AG04449 (cell line): ENCODE measurements at regions not wholly inside any gene's neighbourhood (a gene's known extent, or its start where the extent isn't known, plus 50 kb on each side); places are given as distances from the start of the nearest gene placed in this dataset.

Experiments used
- CTCF ChIA-PET: fragments of 350-600 bp; formaldehyde crosslinking; extraction: SDS; loops from one replicate; lab custom pipeline; 2021; ENCODE audit warnings: antibody characterized with exemption; lab: Yijun Ruan, JAX
- POLR2A ChIA-PET: fragments of 400-600, 350-600 bp; formaldehyde crosslinking; extraction: SDS; loops from one replicate; lab custom pipeline; 2020; ENCODE audit warnings: antibody characterized with exemption, inconsistent platforms; lab: Yijun Ruan, JAX
- DNase-seq: peaks from one replicate; pipeline ENCODE4 v3.0.0-alpha.2; 2010; ENCODE audit warnings: low read depth, low spot score
- H3K4me3 ChIP-seq: 2 replicates; pipeline ENCODE4 v1.5.1; 2011; ENCODE audit warnings: low read depth, mild to moderate bottlenecking, control low read depth, low read length
- TF ChIP-seq, protein P1 (sequence below): IDR thresholded peaks from one replicate; pipeline ENCODE4 v1.5.1; 2011; ENCODE audit warnings: mild to moderate bottlenecking, moderate library complexity, low read length, control low read depth, inconsistent platforms; ENCODE audit not compliant: insufficient read depth; ENCODE audit errors: missing control alignments

DNA sequence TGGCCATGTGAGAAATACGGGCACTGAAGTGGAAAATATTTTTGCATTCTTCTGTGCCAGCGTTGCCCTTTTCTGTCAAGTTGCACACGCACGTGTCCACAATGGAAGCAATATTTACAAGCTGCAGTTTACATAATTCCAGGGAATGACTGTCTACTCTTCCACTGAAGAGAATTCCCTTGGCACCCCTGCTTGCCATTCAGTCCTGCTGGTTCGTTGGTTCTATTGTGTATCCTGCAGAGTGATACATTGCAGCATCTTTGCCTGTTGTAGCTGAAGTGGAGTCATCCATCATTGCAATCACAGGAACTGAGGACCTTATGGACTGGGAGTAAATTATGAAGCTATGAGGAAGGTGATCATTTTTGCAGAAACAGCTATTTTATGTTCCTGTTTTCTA lies 759.4 kb downstream of the ROBO2 start:
- no peak for DNase-seq
- ChIA-PET POLR2A (no interaction called here), CTCF (no interaction called here)
- TF ChIP-seq, protein P1, sequence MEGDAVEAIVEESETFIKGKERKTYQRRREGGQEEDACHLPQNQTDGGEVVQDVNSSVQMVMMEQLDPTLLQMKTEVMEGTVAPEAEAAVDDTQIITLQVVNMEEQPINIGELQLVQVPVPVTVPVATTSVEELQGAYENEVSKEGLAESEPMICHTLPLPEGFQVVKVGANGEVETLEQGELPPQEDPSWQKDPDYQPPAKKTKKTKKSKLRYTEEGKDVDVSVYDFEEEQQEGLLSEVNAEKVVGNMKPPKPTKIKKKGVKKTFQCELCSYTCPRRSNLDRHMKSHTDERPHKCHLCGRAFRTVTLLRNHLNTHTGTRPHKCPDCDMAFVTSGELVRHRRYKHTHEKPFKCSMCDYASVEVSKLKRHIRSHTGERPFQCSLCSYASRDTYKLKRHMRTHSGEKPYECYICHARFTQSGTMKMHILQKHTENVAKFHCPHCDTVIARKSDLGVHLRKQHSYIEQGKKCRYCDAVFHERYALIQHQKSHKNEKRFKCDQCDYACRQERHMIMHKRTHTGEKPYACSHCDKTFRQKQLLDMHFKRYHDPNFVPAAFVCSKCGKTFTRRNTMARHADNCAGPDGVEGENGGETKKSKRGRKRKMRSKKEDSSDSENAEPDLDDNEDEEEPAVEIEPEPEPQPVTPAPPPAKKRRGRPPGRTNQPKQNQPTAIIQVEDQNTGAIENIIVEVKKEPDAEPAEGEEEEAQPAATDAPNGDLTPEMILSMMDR: no peak
- no peak overlapping the region for H3K4me3 ChIP-seq

DNA sequence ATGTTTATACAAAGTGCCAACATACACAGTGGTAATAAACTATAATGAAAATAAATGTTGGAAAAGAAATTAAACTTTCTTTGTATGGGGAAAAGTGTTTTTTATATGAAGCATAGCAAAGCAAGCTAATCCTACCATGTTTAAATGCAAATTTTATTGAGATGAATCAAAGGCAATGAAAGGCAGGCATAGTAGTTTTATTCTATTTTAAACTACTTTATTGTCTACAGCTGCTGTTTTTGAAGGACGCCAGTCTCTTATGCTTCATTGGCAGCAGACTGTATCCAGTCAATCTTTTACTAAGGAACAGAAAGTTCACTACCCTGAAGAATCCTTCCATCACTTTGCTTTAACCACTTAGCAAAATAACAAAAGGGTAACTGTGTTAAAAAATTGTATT lies 761.0 kb downstream of the ROBO2 start:
- POLR2A ChIA-PET: no interaction called here
- CTCF ChIA-PET: no interaction called here
- TF ChIP-seq, protein P1: no peak
- DNase-seq: no peak
- H3K4me3 ChIP-seq: no peak overlapping the region

DNA sequence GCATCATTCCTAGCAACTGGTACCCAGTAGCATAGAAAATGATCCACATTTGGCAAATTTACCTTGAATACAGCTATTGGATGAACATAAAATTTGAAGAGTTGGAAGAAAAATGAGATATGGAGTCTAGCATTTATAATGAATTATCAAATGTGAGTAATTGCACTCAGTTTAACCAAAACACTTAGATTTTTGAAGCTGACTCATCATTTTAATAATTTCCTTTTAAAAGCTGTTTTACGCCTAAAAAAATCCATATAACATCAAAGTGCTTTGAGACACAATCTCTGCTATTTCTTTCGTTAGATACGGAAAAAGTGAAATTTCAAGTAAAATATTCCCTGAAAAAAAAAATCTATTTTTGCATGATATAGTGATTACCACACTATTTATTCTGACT lies 767.4 kb downstream of the ROBO2 start:
- no peak for DNase-seq
- ChIA-PET CTCF (no interaction called here), POLR2A (no interaction called here)
- H3K4me3 ChIP-seq: no peak overlapping the region
- TF ChIP-seq, protein P1: no peak

DNA sequence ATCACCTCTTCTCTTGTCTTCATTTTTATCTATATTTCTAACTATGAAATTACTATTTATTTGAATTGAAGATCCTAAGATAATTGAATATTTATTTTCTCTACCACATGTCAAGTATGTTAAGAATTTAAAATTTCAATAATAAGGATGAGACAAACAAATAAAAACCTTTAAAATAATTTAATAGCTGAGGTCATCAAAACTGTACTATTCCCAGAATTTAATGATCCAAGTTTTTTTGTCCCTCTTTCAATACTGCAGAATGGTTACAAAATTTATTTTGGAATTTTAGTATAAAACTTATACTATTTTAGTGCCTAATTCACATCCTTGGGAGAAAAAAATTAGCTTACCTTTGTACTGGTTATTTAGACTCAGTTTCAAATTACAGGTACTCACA lies 774.9 kb downstream of the ROBO2 start:
- TF ChIP-seq, protein P1: no peak
- ChIA-PET POLR2A (no interaction called here), CTCF (interaction anchor here (0.7 kb wide), 1 partner anchor 16 kb away, joined by 3 read pairs; no protein-coding TSS in a partner anchor)
- no peak for DNase-seq
- no peak overlapping the region for H3K4me3 ChIP-seq

DNA sequence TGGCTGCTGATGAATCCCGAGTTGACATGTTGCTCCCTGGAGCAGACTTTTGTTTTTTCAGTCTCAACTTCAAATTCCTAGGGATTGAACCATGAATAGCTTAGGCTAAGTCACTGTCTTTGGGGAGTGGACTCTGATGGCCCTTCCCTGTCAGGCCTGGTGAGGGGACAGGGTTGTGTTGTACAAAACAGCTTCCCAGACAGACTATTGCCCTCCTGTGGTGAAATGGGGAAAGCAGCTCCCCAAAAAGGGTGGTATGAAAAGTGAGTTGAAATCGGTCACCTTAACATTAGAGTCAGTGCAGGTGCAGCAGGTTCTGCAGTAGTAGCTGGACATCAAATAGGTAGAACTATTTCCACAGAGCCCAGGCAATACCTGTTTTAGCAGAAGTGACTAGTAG lies 775.6 kb downstream of the ROBO2 start:
- POLR2A ChIA-PET: no interaction called here
- DNase-seq: no peak
- H3K4me3 ChIP-seq: no peak overlapping the region
- CTCF ChIA-PET: interaction anchor here (0.7 kb wide), 1 partner anchor 16 kb away, joined by 3 read pairs; no protein-coding TSS in a partner anchor
- TF ChIP-seq, protein P1: no peak

DNA sequence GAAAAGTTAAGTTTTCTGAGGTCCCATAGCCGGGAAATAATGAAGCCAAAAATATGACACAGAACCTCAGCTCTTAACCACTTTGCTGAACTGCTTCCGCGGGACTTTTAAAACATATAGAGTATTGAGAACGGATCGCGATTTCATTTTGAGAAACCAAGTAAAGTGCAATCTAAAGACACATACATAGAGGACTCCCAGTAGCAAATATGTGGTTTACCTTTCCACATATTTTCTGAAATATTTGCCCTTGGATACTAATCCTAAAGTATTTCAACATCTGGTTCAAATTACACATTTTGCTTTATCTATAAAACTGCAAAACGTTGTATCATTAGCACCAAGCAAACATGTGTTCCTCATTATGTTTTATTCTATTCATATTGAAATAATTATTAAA lies 776.5 kb downstream of the ROBO2 start:
- TF ChIP-seq, protein P1: no peak
- no peak overlapping the region for H3K4me3 ChIP-seq
- POLR2A ChIA-PET: no interaction called here
- CTCF ChIA-PET: no interaction called here
- no peak for DNase-seq
